IMR-90 (cell line): ENCODE measurements at regions not wholly inside any gene's neighbourhood (a gene's known extent, or its start where the extent isn't known, plus 50 kb on each side); places are given as distances from the start of the nearest gene placed in this dataset.
"Not testable (repeated sequence)": the region's sequence is repeated elsewhere in the genome, so short reads cannot be mapped to it uniquely, and the experiment has no call there.

Source experiments
- ATAC-seq: fragments of 200-7000 bp; cut with Tn5 transposase; 2 replicates; pipeline ENCODE4 v1.9.1; 2020; ENCODE audit warnings: low read depth, mild to moderate bottlenecking, moderate library complexity
- BruUV-seq: library from RNA; stranded (reverse); fragments of 400-500 nt; replicated peaks from 2 replicates; lab custom pipeline; 2021; lab: Mats Ljungman, UMichigan
- CTCF ChIA-PET: fragments of 300-600 bp; formaldehyde crosslinking; extraction: SDS; loops from one replicate; lab custom pipeline; 2021; ENCODE audit warnings: antibody characterized with exemption; lab: Yijun Ruan, JAX
- POLR2A ChIA-PET: fragments of 300-600 bp; sonication (Branson Sonifier 250); formaldehyde crosslinking; loops from one replicate; lab custom pipeline; 2022; ENCODE audit warnings: antibody characterized with exemption; ENCODE audit not compliant: unreplicated experiment; lab: Charles Lee
- DNase-seq: peaks from one replicate; pipeline ENCODE4 v3.0.0; 2013
- H2AFZ ChIP-seq: replicated peaks from 2 replicates; pipeline ENCODE3; 2013; ENCODE audit warnings: low read length, mild to moderate bottlenecking; ENCODE audit not compliant: poor library complexity
- H2AK5ac ChIP-seq: 2 replicates; pipeline ENCODE4 v1.6.1; 2013; ENCODE audit warnings: low read depth, low read length, inconsistent platforms
- H2AK9ac ChIP-seq: replicated peaks from 2 replicates; pipeline ENCODE3; 2013; ENCODE audit warnings: mild to moderate bottlenecking, low read depth, low read length, moderate library complexity; ENCODE audit not compliant: poor library complexity
- H2BK120ac ChIP-seq: 2 replicates; pipeline ENCODE4 v1.6.1; 2013; ENCODE audit warnings: low read depth, low read length, inconsistent platforms
- H2BK15ac ChIP-seq: 3 replicates; pipeline ENCODE4 v1.6.1; 2013; ENCODE audit warnings: low read depth, low read length, inconsistent platforms
- H2BK20ac ChIP-seq: 2 replicates; pipeline ENCODE4 v1.6.1; 2013; ENCODE audit warnings: low read depth, mild to moderate bottlenecking, inconsistent platforms, low read length, moderate library complexity
- H2BK5ac ChIP-seq: 2 replicates; pipeline ENCODE4 v1.6.1; 2013; ENCODE audit warnings: mild to moderate bottlenecking, low read depth, low read length, inconsistent platforms; ENCODE audit not compliant: poor library complexity, severe bottlenecking
- H3K14ac ChIP-seq: replicated peaks from 2 replicates; pipeline ENCODE4 v1.6.1; 2013; ENCODE audit warnings: low read depth, low read length, inconsistent platforms
- H3K18ac ChIP-seq: 2 replicates; pipeline ENCODE4 v1.6.1; 2013; ENCODE audit warnings: low read depth, low read length, control low read depth
- H3K23ac ChIP-seq: 2 replicates; pipeline ENCODE4 v1.6.1; 2013; ENCODE audit warnings: low read depth, low read length, inconsistent platforms
- H3K27ac ChIP-seq: 2 replicates; pipeline ENCODE4 v1.5.1; 2013; ENCODE audit warnings: mild to moderate bottlenecking, control low read depth, low read length; ENCODE audit not compliant: insufficient read depth
- H3K27me3 ChIP-seq: 2 replicates; pipeline ENCODE4 v1.6.1; 2013; ENCODE audit warnings: low read length; ENCODE audit not compliant: control insufficient read depth, insufficient read depth
- H3K36me3 ChIP-seq: 2 replicates; pipeline ENCODE4 v1.6.1; 2013; ENCODE audit warnings: low read length, mixed read lengths; ENCODE audit not compliant: control insufficient read depth, insufficient read depth
- H3K4ac ChIP-seq: 2 replicates; pipeline ENCODE4 v1.6.1; 2013; ENCODE audit warnings: low read depth, low read length, inconsistent platforms
- H3K4me1 ChIP-seq: 2 replicates; pipeline ENCODE4 v1.6.1; 2013; ENCODE audit warnings: low read length, mixed read lengths; ENCODE audit not compliant: control insufficient read depth, insufficient read depth
- H3K4me2 ChIP-seq: 2 replicates; pipeline ENCODE4 v1.6.1; 2013; ENCODE audit warnings: low read depth, mild to moderate bottlenecking, control low read depth, low read length, moderate library complexity
- H3K4me3 ChIP-seq: 2 replicates; pipeline ENCODE4 v1.5.1; 2013; ENCODE audit warnings: low read depth, mild to moderate bottlenecking, control low read depth, low read length, moderate library complexity; ENCODE audit not compliant: insufficient read depth
- H3K56ac ChIP-seq: 2 replicates; pipeline ENCODE4 v1.6.1; 2013; ENCODE audit warnings: low read length, inconsistent platforms; ENCODE audit not compliant: insufficient read depth; ENCODE audit errors: extremely low read depth
- H3K79me1 ChIP-seq, 2 experiments: 2 replicates each; pipeline ENCODE4 v1.6.1; 2013; ENCODE audit warnings: low read length in 2 of 2, inconsistent platforms in 1 of 2, low read depth in 1 of 2
- H3K9ac ChIP-seq: 2 replicates; pipeline ENCODE4 v1.6.1; 2013; ENCODE audit warnings: low read depth, low read length, control low read depth
- H3K9me1 ChIP-seq: 2 replicates; pipeline ENCODE4 v1.6.1; 2013; ENCODE audit warnings: low read length, inconsistent platforms; ENCODE audit not compliant: insufficient read depth
- H3K9me3 ChIP-seq: 2 replicates; pipeline ENCODE4 v1.6.1; 2013; ENCODE audit warnings: low read length; ENCODE audit not compliant: control insufficient read depth, insufficient read depth
- H4K20me1 ChIP-seq: 2 replicates; pipeline ENCODE4 v1.6.1; 2013; ENCODE audit warnings: low read length, inconsistent platforms; ENCODE audit not compliant: insufficient read depth
- H4K5ac ChIP-seq: 2 replicates; pipeline ENCODE4 v1.6.1; 2013; ENCODE audit warnings: mild to moderate bottlenecking, low read depth, low read length, control low read depth
- H4K8ac ChIP-seq, 2 experiments: 2 replicates each; pipeline ENCODE4 v1.6.1; 2013; ENCODE audit warnings: low read depth in 2 of 2, low read length in 2 of 2, control low read depth in 1 of 2, inconsistent platforms in 1 of 2
- H4K91ac ChIP-seq: 2 replicates; pipeline ENCODE4 v1.6.1; 2013; ENCODE audit warnings: low read depth, low read length, inconsistent platforms; ENCODE audit not compliant: insufficient read depth
- WGBS, 2 experiments: methylation state at CpG; one replicate each; pipeline versions ENCODE4 v1.1.5 to v1.1.7; 2013; ENCODE audit warnings: missing lambda C conversion rate in 2 of 2; ENCODE audit not compliant: insufficient read length in 1 of 2; ENCODE audit errors: extremely low coverage in 2 of 2; 5-methylcytosine and 5-hydroxymethylcytosine counted together
- dilution Hi-C: fragments of 300-500 bp; cut with HindIII; formaldehyde crosslinking; loops from one replicate; pipeline ENCODE4 v1.14.3; 2018; ENCODE audit warnings: low sequenced_read_pairs; ENCODE audit not compliant: unreplicated experiment
- in situ Hi-C: fragments of 300-500 bp; cut with MboI; formaldehyde crosslinking; loops from 3 replicates; pipeline ENCODE4 v1.14.3; 2019; ENCODE audit warnings: low sequenced_read_pairs, inconsistent platforms, mixed read lengths
- intact Hi-C: fragments of 100-400 bp; cut with micrococcal nuclease; formaldehyde crosslinking; loops from 2 replicates; pipeline ENCODE4 v1.10.0; 2022

GRCh38 chr11:70560621-70561020 is 162.3 kb downstream of the CTTN start:
- H2BK5ac ChIP-seq, dilution Hi-C loops, H2BK120ac ChIP-seq, CTCF ChIA-PET, BruUV-seq, H3K9me1 ChIP-seq, H3K4ac ChIP-seq, H2BK20ac ChIP-seq, H2AK5ac ChIP-seq, H3K23ac ChIP-seq, H4K8ac ChIP-seq, H4K91ac ChIP-seq, H3K14ac ChIP-seq, H3K36me3 ChIP-seq, H3K4me3 ChIP-seq, H4K5ac ChIP-seq, H3K9ac ChIP-seq, H3K9me3 ChIP-seq, H3K79me1 ChIP-seq, H2AFZ ChIP-seq, H3K18ac ChIP-seq, ATAC-seq, H3K56ac ChIP-seq, H2BK15ac ChIP-seq, in situ Hi-C loops, DNase-seq, H3K27ac ChIP-seq, H3K4me2 ChIP-seq, H2AK9ac ChIP-seq, intact Hi-C loops, H4K20me1 ChIP-seq, H3K4me1 ChIP-seq, H3K27me3 ChIP-seq: not testable (repeated sequence)
- WGBS, 2 experiments: 14% methylated on average over 1 of the region's 13 CpGs; no CpG with 5 or more reads in 1 of the 2 experiments
- POLR2A ChIA-PET: interaction anchor here (0.6 kb wide), 1 partner anchor 63 kb away, joined by 7 read pairs; no protein-coding TSS in a partner anchor
